SK-N-SH (cell line): ENCODE measurements at regions not wholly inside any gene's neighbourhood (a gene's known extent, or its start where the extent isn't known, plus 50 kb on each side); places are given as distances from the start of the nearest gene placed in this dataset.

Experiments used
- CTCF ChIA-PET: fragments of 300-600, 350-600 bp; formaldehyde crosslinking; extraction: SDS; loops from one replicate; lab custom pipeline; 2021; lab: Yijun Ruan, JAX
- POLR2A ChIA-PET: fragments of 350-600 bp; sonication (Branson Sonifier 250); formaldehyde crosslinking; extraction: SDS; loops from one replicate; lab custom pipeline; 2020; ENCODE audit warnings: antibody characterized with exemption, inconsistent platforms; lab: Yijun Ruan, JAX
- DNase-seq: peaks from one replicate; pipeline ENCODE4 v3.0.0; 2012
- H2AFZ ChIP-seq: fragments of 200-600 bp; sonication (generic); 2 replicates; pipeline ENCODE4 v1.8.1; 2016; ENCODE audit warnings: antibody characterized with exemption, mild to moderate bottlenecking, low read depth
- H3F3A ChIP-seq: fragments of 200-600 bp; sonication (generic); replicated peaks from 2 replicates; pipeline ENCODE3; 2016; ENCODE audit warnings: antibody characterized with exemption, mild to moderate bottlenecking; ENCODE audit not compliant: insufficient read depth
- H3K27ac ChIP-seq, 2 experiments: fragments of 200-500 bp in 1 of 2; fragments of 200-600 bp in 1 of 2; sonication (Bioruptor generic) in 1 of 2; sonication (generic), shearing (Covaris generic) in 1 of 2; 2 replicates each; pipeline versions ENCODE4 v1.5.1 to v1.6.1; 2014 to 2016; ENCODE audit warnings: low read depth in 2 of 2, inconsistent platforms in 1 of 2, low read length in 1 of 2, mild to moderate bottlenecking in 1 of 2, mixed read lengths in 1 of 2
- H3K27me3 ChIP-seq: fragments of 200-600 bp; sonication (generic), shearing (Covaris generic); 2 replicates; pipeline ENCODE4 v1.6.1; 2016; ENCODE audit warnings: mixed run types; ENCODE audit not compliant: insufficient read depth
- H3K36me3 ChIP-seq, 2 experiments: fragments of 200-500 bp in 1 of 2; fragments of 200-600 bp in 1 of 2; sonication (Bioruptor generic) in 1 of 2; sonication (generic) in 1 of 2; replicated peaks in 1 of 2; 2 replicates each; pipeline versions ENCODE3 to v1.5.1; 2014 to 2016; ENCODE audit warnings: low read length in 1 of 2, mild to moderate bottlenecking in 1 of 2; ENCODE audit not compliant: insufficient read depth in 2 of 2, control insufficient read depth in 1 of 2
- H3K4me1 ChIP-seq, 2 experiments: fragments of 200-500 bp in 1 of 2; fragments of 200-600 bp in 1 of 2; sonication (Bioruptor generic) in 1 of 2; sonication (generic), shearing (Covaris generic) in 1 of 2; 2 replicates each; pipeline versions ENCODE4 v1.5.1 to v1.6.1; 2014 to 2016; ENCODE audit warnings: low read depth in 1 of 2, low read length in 1 of 2, mixed run types in 1 of 2; ENCODE audit not compliant: insufficient read depth in 2 of 2, control insufficient read depth in 1 of 2
- H3K4me2 ChIP-seq: fragments of 200-600 bp; sonication (generic), shearing (Covaris generic); 2 replicates; pipeline ENCODE4 v1.6.1; 2017; ENCODE audit warnings: mixed run types
- H3K4me3 ChIP-seq, 2 experiments: fragments of 200-500 bp in 1 of 2; fragments of 200-600 bp in 1 of 2; sonication (Bioruptor generic) in 1 of 2; sonication (generic), shearing (Covaris generic) in 1 of 2; 2 replicates each; pipeline versions ENCODE4 v1.5.1 to v1.8.1; 2014 to 2016; ENCODE audit warnings: low read depth in 2 of 2, inconsistent platforms in 1 of 2, low read length in 1 of 2, mild to moderate bottlenecking in 1 of 2, mixed read lengths in 1 of 2, moderate library complexity in 1 of 2
- H3K79me2 ChIP-seq: fragments of 200-600 bp; sonication (generic); 2 replicates; pipeline ENCODE4 v1.8.1; 2017; ENCODE audit warnings: mild to moderate bottlenecking; ENCODE audit not compliant: insufficient read depth
- H3K9ac ChIP-seq: fragments of 200-600 bp; sonication (generic); 2 replicates; pipeline ENCODE4 v1.6.1; 2017; ENCODE audit warnings: mixed run types
- H3K9me2 ChIP-seq: fragments of 200-600 bp; sonication (generic); 2 replicates; pipeline ENCODE4 v1.6.1; 2017; ENCODE audit warnings: mixed run types
- H3K9me3 ChIP-seq: fragments of 200-600 bp; sonication (generic); 2 replicates; pipeline ENCODE4 v1.6.1; 2017; ENCODE audit warnings: mixed run types, mild to moderate bottlenecking, moderate library complexity
- H4K20me1 ChIP-seq: fragments of 200-600 bp; sonication (generic); 2 replicates; pipeline ENCODE4 v1.6.1; 2017; ENCODE audit warnings: mild to moderate bottlenecking, mixed run types; ENCODE audit not compliant: insufficient read depth
- CTCF ChIP-seq: fragments of 200-600 bp; sonication (generic); IDR thresholded peaks from 2 replicates; pipeline ENCODE4 v1.6.1; 2017; ENCODE audit warnings: antibody characterized with exemption, mild to moderate bottlenecking, moderate library complexity
- ELF1 ChIP-seq: IDR thresholded peaks from 2 replicates; pipeline ENCODE4 v1.4.0; 2012
- EP300 ChIP-seq, 2 experiments: IDR thresholded peaks; 2 replicates each; pipeline versions ENCODE4 v1.4.0 to v1.6.1; 2012; ENCODE audit warnings: borderline replicate concordance in 1 of 2, low read depth in 1 of 2, low read length in 1 of 2
- FOSL2 ChIP-seq: IDR thresholded peaks from 2 replicates; pipeline ENCODE4 v1.4.0; 2012; ENCODE audit warnings: low read depth, mild to moderate bottlenecking, moderate library complexity, borderline replicate concordance
- GATA2 ChIP-seq: sonication (generic); formaldehyde crosslinking; IDR thresholded peaks from 2 replicates; pipeline ENCODE4 v1.5.0; 2020; ENCODE audit warnings: mild to moderate bottlenecking, missing genetic modification reagents
- PBX3 ChIP-seq: IDR thresholded peaks from 2 replicates; pipeline ENCODE4; 2012
- POLR2AphosphoS5 ChIP-seq: IDR thresholded peaks from 2 replicates; pipeline ENCODE4 v1.6.1; 2012; ENCODE audit warnings: low read depth, low read length
- RAD21 ChIP-seq: IDR thresholded peaks from 2 replicates; pipeline ENCODE4 v1.6.1; 2012; ENCODE audit warnings: mild to moderate bottlenecking, low read length
- RFX5 ChIP-seq: IDR thresholded peaks from 2 replicates; pipeline ENCODE4 v1.6.1; 2012; ENCODE audit warnings: mild to moderate bottlenecking, improper control_type of control experiment, low read length
- SIN3A ChIP-seq: IDR thresholded peaks from 2 replicates; pipeline ENCODE4 v1.6.1; 2012; ENCODE audit warnings: low read depth, mild to moderate bottlenecking, low read length, moderate library complexity, borderline replicate concordance
- TCF12 ChIP-seq: IDR thresholded peaks from 2 replicates; pipeline ENCODE4 v1.4.0; 2012
- TEAD4 ChIP-seq: IDR thresholded peaks from 2 replicates; pipeline ENCODE4 v1.4.0; 2012; ENCODE audit warnings: mild to moderate bottlenecking, borderline replicate concordance; ENCODE audit not compliant: insufficient read depth
- USF1 ChIP-seq: IDR thresholded peaks from 2 replicates; pipeline ENCODE4 v1.4.0; 2012; ENCODE audit warnings: low read depth, borderline replicate concordance
- WGBS: methylation state at CpG from one replicate; pipeline ENCODE4 v1.1.6; 2017; ENCODE audit warnings: low lambda C conversion rate; 5-methylcytosine and 5-hydroxymethylcytosine counted together
- TF ChIP-seq, protein P1 (sequence below): fragments of 150-350 bp; IDR thresholded peaks from 2 replicates; pipeline ENCODE4 v1.6.1; 2017; ENCODE audit warnings: antibody characterized with exemption, low read length, low read depth, borderline replicate concordance
- TF ChIP-seq, protein P2 (sequence below): fragments of 150-350 bp; IDR thresholded peaks from 2 replicates; pipeline ENCODE4 v1.6.1; 2016; ENCODE audit warnings: mild to moderate bottlenecking, low read depth, low read length
- TF ChIP-seq, protein P3 (sequence below): IDR thresholded peaks from 2 replicates; pipeline ENCODE4 v1.6.1; 2012; ENCODE audit warnings: mild to moderate bottlenecking, low read depth, low read length, moderate library complexity

- TF ChIP-seq USF1 (no peak), RAD21 (peak; percentile 25), CTCF (no peak), FOSL2 (peak; percentile 51; the same call in 1 of the 2 replicates), ELF1 (no peak)
- TF ChIP-seq, protein P1, sequence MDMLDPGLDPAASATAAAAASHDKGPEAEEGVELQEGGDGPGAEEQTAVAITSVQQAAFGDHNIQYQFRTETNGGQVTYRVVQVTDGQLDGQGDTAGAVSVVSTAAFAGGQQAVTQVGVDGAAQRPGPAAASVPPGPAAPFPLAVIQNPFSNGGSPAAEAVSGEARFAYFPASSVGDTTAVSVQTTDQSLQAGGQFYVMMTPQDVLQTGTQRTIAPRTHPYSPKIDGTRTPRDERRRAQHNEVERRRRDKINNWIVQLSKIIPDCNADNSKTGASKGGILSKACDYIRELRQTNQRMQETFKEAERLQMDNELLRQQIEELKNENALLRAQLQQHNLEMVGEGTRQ = no peak
Observed at GRCh38 chr13:78326633-78327032, 276.7 kb downstream of the POU4F1 start (continued).

DNA sequence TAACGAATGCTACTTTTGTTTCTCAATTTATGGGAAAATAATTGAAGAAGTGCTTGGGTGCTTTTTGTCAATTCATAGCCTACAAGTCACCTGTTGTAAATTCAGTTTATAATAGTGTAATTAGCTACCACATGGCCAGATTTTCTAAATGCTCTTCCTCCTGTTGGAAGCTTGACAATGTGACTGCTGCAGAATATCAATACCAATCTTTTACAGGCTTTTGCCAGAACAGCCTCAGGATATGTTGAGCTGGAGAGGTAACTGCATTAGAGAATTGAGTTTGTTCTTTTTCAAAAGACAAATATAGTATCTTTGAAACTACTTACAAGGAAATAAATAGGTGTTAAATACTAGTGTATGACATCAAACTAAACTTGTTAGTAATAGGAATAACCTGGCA lies 277.8 kb downstream of the POU4F1 start:
- Histone ChIP-seq H3K4me2 (no peak overlapping the region), H3K36me3 (no peaks in the 10 kb centered on the region), H3K27ac (peak overlapping the region in 1 of 2 experiments; percentile 50; a peak in 1 of 4 replicates), H3K9me2 (no peaks in the 10 kb centered on the region), H3K4me1 (peaks cover 0 to 5% of the 10 kb centered on the region in 2 experiments; a peak in 2 of 4 replicates), H4K20me1 (no peaks in the 10 kb centered on the region), H2AFZ (no peak overlapping the region), H3K9me3 (no peaks in the 10 kb centered on the region), H3F3A (peaks cover 4% of the 10 kb centered on the region), H3K79me2 (no peaks in the 10 kb centered on the region), H3K9ac (no peak overlapping the region), H3K27me3 (no peaks in the 10 kb centered on the region), H3K4me3 (no peak overlapping the region)
- ChIA-PET CTCF (interaction anchor here (1.0 to 1.3 kb wide), 2 partner anchors 9 to 186 kb away, joined by 3 to 4 read pairs; no protein-coding TSS in a partner anchor), POLR2A (no interaction called here)
- WGBS = 61% methylated on average over 1 of the region's 1 CpG
- DNase-seq = peak; percentile 6
- no peak for TF ChIP-seq TCF12
- TF ChIP-seq SIN3A = no peak
- TF ChIP-seq RAD21 = peak; percentile 1; the same call in 1 of the 2 replicates
- TF ChIP-seq, protein P2, sequence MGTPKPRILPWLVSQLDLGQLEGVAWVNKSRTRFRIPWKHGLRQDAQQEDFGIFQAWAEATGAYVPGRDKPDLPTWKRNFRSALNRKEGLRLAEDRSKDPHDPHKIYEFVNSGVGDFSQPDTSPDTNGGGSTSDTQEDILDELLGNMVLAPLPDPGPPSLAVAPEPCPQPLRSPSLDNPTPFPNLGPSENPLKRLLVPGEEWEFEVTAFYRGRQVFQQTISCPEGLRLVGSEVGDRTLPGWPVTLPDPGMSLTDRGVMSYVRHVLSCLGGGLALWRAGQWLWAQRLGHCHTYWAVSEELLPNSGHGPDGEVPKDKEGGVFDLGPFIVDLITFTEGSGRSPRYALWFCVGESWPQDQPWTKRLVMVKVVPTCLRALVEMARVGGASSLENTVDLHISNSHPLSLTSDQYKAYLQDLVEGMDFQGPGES = no peak
- peak in 1 of 2 experiments; percentile 86; a peak in 2 of 4 replicates for TF ChIP-seq EP300 (IDR thresholded peaks at IDR 0.05; ENCODE audit: borderline replicate concordance in 1 of 2, low read depth in 1 of 2, low read length in 1 of 2)
- TF ChIP-seq TEAD4 = no peak
- peak; percentile 68 for TF ChIP-seq GATA2 (CRISPR knock-in tag)
- TF ChIP-seq USF1 = no peak
- no peak for TF ChIP-seq ELF1
- TF ChIP-seq POLR2AphosphoS5 = no peak
- TF ChIP-seq RFX5 = no peak
- TF ChIP-seq, protein P1 = no peak
- TF ChIP-seq, protein P3, sequence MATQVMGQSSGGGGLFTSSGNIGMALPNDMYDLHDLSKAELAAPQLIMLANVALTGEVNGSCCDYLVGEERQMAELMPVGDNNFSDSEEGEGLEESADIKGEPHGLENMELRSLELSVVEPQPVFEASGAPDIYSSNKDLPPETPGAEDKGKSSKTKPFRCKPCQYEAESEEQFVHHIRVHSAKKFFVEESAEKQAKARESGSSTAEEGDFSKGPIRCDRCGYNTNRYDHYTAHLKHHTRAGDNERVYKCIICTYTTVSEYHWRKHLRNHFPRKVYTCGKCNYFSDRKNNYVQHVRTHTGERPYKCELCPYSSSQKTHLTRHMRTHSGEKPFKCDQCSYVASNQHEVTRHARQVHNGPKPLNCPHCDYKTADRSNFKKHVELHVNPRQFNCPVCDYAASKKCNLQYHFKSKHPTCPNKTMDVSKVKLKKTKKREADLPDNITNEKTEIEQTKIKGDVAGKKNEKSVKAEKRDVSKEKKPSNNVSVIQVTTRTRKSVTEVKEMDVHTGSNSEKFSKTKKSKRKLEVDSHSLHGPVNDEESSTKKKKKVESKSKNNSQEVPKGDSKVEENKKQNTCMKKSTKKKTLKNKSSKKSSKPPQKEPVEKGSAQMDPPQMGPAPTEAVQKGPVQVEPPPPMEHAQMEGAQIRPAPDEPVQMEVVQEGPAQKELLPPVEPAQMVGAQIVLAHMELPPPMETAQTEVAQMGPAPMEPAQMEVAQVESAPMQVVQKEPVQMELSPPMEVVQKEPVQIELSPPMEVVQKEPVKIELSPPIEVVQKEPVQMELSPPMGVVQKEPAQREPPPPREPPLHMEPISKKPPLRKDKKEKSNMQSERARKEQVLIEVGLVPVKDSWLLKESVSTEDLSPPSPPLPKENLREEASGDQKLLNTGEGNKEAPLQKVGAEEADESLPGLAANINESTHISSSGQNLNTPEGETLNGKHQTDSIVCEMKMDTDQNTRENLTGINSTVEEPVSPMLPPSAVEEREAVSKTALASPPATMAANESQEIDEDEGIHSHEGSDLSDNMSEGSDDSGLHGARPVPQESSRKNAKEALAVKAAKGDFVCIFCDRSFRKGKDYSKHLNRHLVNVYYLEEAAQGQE = no peak
- TF ChIP-seq PBX3 = no peak
